GM19043 (cell line): ENCODE measurements at regions not wholly inside any gene's neighbourhood (a gene's known extent, or its start where the extent isn't known, plus 50 kb on each side); places are given as distances from the start of the nearest gene placed in this dataset.

Source experiments
- ATAC-seq: cut with Tn5 transposase; IDR thresholded peaks from one replicate; pipeline ENCODE4 v1.9.1; 2021; ENCODE audit warnings: low read depth; ENCODE audit not compliant: unreplicated experiment

- ATAC-seq: no peak
Measured at GRCh38 chr5:106940986-106941385, 729.8 kb downstream of the EFNA5 start.

GRCh38 chr5:106940301-106940846, 730.4 kb downstream of the EFNA5 start:
- ATAC-seq: no peak

DNA sequence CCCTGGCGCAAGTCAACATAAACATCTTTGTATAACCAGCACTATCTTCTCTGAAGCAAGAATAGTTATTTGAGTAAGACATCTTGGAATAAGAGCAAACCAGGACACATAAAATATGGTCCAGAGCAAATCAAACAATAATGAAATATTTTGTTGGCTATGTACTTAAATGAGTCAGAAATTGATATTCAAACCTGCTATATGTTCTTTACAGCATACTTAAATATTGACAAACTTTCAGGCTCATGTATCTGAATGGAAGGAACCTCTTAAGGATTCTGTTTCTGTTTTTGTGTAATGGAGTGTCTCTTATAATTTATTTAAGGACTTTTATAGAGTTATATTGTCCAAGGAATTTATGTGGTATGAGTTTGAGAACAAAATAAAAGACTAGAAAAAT, 747.3 kb downstream of the EFNA5 start:
- ATAC-seq: no peak

DNA sequence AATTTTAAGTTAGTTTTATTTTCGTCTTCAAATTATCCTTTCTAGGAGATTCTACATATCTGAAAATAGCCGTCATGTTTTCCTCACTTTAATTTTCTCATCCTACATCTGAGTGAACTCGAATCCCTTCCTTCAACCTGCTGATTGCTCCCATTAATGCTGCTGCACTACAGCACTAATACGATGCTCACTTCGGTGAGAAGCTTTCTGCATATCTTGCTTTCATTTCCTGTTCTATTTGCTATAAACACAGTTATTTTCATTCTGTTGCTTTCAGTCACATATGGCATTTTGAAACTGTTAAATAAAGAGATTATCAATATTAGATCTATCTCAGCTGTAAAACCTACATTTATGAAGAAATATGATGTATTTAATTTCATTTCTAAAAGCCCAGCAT, 749.2 kb downstream of the EFNA5 start:
- ATAC-seq: no peak

- no peak for ATAC-seq
Measured at GRCh38 chr5:106910486-106910885, 760.3 kb downstream of the EFNA5 start.

- ATAC-seq: no peak
Measured at GRCh38 chr5:106909716-106910115, 761.0 kb downstream of the EFNA5 start.

GRCh38 chr5:106907979-106908378, 762.8 kb downstream of the EFNA5 start:
- no peak for ATAC-seq

DNA sequence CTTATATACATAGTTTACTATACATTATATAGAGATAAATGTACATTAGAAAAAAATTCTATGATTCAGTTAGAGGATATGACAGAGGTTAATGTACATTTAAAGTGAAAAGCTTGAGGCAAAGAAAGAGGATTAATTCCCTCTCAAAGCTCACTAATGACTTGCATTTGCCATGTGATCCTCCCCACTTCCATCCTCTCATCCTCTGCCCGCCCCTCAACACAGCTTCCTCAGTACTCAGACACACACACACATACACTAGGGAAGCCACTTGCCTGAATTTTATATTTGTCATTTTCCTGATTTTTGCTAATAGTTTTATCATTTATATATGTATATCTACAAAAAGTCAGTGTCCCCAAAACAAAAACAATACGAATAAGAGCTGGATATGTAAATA, 764.5 kb downstream of the EFNA5 start:
- ATAC-seq: no peak

DNA sequence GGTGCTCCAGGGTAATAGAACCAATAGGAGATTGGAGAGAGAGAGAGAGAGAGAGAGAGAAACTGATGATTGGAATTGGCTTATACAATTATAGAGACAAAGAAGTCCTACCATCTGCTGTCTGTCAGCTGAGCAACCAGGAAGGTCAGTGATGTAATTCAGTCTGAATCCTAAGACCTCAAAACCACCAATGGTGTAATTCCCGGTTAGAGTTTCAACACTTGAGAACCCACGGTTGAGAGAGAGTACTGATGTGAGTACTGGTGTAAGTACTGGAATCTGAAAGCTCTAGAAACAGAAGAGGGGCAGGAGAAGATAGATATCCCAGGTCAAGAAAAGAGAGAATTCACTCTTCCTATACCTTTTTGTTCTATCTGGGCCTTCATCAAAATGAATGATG, 775.8 kb downstream of the EFNA5 start:
- no peak for ATAC-seq

GRCh38 chr5:106882035-106882434, 788.7 kb downstream of the EFNA5 start:
- ATAC-seq: no peak

GRCh38 chr5:106880656-106881055, 790.1 kb downstream of the EFNA5 start:
- no peak for ATAC-seq

- ATAC-seq: no peak
Measured at GRCh38 chr5:106877881-106878280, 792.9 kb downstream of the EFNA5 start.

DNA sequence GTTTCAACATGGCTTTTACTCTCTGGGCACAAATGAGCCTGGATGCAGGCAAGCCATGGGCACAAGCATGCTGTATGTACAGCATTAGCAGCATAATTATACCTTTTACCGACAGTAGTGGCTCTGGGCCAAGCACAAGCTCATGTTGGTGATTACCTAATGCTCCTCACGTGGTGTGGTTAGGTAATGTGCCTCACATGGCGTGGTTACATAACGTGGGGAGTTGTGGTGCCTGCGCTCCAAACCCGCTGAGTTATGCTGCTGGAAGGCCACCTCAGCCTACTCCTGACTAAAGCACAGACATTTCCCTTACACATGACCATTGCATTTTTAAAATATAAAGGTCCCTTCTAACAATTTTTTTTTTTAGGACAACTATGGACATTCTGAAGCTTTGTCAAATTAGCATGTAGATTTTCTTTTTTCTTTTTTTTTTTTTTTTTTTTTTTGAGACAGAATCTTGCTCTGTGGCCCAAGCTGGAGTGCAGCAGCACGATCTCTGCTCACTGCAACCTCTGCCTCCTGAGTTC, 794.0 kb downstream of the EFNA5 start:
- ATAC-seq: no peak

DNA sequence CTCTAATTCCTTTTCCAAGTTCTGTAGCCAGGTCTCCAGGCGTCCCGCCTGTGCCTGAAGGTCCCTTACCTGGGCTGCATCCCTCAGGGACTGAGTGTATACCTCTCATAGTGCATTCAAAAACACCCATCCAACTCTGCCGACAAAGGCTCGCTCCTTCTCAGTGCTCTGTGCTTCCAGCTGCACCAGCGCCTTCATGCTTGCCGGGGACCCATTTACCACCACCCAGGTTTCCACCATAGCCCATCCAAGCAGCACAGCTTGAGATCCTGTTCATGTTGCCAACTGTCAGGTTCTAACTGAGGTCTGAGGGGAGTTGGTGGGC, 794.5 kb downstream of the EFNA5 start:
- ATAC-seq: no peak

DNA sequence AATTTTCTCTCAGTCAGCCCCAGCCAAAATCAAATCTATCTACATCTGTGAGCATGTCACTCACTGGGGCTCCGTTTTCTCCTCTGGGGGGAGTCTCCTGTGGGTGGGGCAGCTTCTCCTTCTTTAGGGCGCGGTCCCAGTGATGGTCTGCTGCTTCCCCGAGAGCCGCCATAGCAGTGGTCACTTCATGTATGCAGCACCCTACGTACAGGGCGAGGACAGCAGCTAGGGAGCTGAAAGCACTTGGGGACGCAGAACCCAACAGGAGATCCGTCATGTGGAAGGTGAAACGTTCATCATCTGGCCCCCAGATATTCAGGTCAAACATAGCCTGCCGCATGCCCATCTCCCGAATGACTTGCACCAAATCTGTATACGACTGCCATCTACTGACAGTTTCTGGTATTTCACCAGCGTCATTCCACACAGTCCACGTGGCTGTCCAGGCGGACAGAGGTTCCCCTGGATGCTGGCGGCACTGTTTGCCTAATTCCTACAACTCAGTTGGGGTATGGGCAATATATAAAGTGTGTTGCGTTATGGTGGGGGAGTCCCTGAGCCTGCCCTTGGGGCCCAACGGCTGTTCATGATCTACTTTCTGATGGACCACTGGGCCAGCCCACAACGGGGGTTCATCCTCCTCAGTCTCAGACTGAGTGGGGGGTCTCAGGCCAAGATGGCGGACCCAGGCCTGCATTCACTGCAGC, 795.0 kb downstream of the EFNA5 start:
- no peak for ATAC-seq

GRCh38 chr5:106874974-106875373, 795.8 kb downstream of the EFNA5 start:
- no peak for ATAC-seq

GRCh38 chr5:106874531-106874930, 796.2 kb downstream of the EFNA5 start:
- ATAC-seq: no peak

DNA sequence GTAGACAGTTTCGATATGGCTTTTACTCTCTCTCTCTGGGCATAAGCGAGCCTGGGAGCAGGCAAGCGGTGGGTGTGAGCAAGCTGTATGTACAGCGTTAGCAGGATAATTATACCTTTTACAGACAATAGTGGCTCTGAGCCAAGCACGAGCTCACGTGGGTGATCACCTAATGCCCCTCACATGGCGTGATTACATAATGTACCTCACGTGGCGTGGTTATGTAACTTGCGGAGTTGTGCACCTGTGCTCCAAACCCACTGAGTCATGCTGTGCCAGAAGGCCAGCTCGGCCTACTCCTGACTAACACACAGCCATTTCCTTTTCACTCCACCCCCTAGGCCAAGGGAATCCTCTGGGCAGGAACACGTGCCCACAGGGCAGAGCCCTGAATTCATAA, 797.2 kb downstream of the EFNA5 start:
- no peak for ATAC-seq

DNA sequence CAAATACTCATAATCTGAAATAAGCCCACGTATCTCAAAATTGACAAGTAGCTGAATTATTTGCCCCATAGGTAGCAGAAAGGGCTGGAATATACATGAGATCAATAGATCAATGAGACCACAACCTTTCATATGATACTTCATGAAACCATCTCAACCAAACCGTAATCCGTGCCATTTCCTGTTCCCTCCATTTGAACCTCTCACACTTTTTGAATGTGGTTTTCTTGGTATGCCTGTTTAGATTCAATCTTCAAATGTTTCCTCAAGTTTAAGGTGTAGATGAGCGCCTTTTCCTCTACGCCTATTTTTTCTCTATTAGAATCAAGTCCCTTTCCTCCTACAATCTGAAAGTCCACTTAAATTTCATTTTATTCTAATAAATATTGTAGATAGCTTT, 805.5 kb downstream of the EFNA5 start:
- ATAC-seq: no peak

GRCh38 chr5:106862450-106863193, 808.1 kb downstream of the EFNA5 start:
- no peak for ATAC-seq

- no peak for ATAC-seq
Measured at GRCh38 chr5:106860398-106861044, 810.2 kb downstream of the EFNA5 start.
